C4-2B (cell line): ENCODE measurements at regions not wholly inside any gene's neighbourhood (a gene's known extent, or its start where the extent isn't known, plus 50 kb on each side); places are given as distances from the start of the nearest gene placed in this dataset.

Experiments
- H3K27ac ChIP-seq: fragments of 450-650 bp; 2 replicates; pipeline ENCODE4 v1.5.1; 2017
- ZFX ChIP-seq: fragments of 450-650 bp; IDR thresholded peaks from 2 replicates; pipeline ENCODE4 v1.6.1; 2017
- TF ChIP-seq, protein P1 (sequence below): fragments of 450-650 bp; conservative IDR thresholded peaks from 2 replicates; pipeline ENCODE4 v1.5.1; 2017; ENCODE audit warnings: mild to moderate bottlenecking

DNA sequence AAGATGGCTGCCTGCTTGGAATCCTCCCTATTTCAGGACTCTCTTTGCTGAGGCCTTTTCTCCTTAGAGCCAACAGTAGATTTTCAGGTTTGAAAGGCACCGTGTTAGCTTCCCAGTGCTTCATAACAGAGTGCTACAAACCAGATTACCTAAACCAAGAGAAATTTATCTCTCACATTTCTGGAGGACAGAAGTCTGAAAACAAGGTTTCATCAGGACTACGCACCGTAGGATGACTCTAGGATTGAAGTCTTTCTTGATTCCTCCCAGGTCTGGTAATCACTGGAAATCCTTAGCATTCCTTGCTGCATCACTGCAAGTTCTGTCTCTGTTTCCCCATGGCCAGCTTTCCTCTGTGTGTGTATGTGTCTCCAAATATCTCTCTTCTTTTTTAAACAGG lies 508.4 kb upstream of the GJE1 start:
- no peak for TF ChIP-seq ZFX
- TF ChIP-seq, protein P1, sequence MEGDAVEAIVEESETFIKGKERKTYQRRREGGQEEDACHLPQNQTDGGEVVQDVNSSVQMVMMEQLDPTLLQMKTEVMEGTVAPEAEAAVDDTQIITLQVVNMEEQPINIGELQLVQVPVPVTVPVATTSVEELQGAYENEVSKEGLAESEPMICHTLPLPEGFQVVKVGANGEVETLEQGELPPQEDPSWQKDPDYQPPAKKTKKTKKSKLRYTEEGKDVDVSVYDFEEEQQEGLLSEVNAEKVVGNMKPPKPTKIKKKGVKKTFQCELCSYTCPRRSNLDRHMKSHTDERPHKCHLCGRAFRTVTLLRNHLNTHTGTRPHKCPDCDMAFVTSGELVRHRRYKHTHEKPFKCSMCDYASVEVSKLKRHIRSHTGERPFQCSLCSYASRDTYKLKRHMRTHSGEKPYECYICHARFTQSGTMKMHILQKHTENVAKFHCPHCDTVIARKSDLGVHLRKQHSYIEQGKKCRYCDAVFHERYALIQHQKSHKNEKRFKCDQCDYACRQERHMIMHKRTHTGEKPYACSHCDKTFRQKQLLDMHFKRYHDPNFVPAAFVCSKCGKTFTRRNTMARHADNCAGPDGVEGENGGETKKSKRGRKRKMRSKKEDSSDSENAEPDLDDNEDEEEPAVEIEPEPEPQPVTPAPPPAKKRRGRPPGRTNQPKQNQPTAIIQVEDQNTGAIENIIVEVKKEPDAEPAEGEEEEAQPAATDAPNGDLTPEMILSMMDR: no peak
- H3K27ac ChIP-seq: no peak overlapping the region

DNA sequence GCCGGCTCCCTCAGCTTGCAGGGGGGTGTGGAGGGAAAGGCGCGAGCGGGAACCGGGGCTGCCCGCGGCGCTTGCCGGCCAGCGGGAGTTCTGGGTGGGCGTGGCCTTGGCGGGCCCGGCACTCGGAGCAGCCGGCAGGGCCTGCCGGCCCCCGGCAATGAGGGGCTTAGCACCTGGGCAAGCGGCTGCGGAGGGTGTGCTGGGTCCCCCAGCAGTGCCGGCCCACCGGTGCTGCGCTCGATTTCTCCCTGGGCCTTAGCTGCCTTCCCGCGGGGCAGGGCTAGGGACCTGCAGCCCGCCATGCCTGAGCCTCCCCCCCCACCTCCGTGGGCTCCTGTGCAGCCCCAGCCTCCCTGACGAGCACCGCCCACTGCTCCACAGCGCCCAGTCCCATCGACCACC lies 514.5 kb upstream of the GJE1 start:
- TF ChIP-seq, protein P1: no peak
- TF ChIP-seq ZFX: no peak
- H3K27ac ChIP-seq: no peak overlapping the region

DNA sequence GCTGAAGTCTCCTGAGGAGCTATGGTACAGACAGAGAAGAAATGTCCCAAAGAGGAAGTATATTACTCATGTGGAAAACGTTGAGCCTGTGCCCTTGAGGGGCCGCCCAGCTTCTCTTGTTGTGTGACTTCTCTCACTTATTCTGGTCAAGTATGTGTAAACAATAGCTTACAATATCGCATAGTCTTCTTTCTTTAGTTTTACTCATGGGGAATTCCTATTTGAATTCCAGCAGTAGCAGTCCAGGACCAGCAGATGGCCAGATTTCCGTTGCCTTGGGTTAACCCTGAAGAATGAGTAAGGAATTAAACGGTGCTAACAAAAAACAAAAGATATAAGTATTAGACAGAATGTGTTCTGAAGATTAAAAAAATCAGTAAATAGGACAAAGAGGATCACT lies 522.0 kb upstream of the GJE1 start:
- no peak for TF ChIP-seq ZFX
- TF ChIP-seq, protein P1: peak; percentile 42
- H3K27ac ChIP-seq: no peak overlapping the region

DNA sequence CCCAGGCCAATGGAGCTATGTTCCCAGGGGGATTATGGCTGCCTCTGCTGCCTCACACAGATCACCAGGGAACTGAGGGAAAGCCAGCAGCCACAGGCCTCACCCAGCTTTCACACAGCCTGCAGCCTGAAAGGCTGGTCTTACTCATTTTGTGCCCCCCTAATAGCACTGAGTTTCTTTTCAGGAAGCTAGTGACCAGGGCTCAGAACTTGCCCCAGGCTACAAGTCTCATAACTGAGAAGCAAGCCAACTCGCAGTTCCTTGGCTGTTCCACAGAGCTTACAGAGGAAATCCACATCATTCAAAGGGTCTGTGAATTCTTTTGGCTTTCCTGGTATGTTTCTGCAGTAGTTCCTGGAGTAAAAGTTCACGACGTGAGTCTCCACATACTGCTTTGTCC lies 524.8 kb upstream of the GJE1 start:
- TF ChIP-seq, protein P1: no peak
- no peak for TF ChIP-seq ZFX
- no peak overlapping the region for H3K27ac ChIP-seq

DNA sequence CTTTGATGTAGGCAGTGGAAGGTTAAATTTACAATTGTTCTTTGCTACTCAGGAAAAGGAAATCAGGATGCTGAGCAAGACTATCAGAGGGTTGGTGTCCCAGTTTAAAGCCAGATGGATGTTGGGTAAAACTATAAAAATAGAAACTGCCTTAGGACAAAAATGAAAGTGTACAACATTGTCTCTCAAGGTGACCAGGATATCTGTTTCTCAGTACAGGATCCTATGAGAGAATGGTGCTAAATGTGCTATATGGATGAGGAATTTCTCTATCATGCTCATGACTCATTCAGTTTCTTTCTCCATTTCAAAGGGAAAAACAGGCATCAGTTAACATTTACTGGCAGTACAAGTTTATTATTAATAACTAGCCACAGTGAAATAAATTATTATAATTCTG lies 534.2 kb upstream of the GJE1 start:
- TF ChIP-seq, protein P1: no peak
- TF ChIP-seq ZFX: no peak

DNA sequence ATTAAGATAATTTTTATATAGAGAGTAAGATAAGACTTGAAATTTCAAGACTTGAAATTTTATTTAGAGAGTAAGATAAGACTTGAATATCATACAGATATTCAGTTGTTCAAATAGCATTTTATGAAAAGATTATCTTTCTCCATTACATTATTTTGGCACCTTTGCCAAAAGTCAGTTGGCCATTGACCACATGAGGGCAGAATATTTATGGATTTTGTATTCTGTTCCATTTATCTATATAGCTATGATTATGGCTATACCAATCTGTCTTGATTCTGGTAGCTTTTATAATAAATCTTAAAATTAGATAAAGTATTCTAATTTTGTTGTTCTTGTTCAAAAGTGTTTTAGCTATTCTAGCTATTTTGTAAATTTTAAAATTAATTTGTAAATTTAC lies 537.9 kb upstream of the GJE1 start:
- no peak overlapping the region for H3K27ac ChIP-seq
- TF ChIP-seq, protein P1: peak; percentile 40
- TF ChIP-seq ZFX: no peak

More for the DNA sequence above, 534.2 kb upstream of the GJE1 start:
- no peak overlapping the region for H3K27ac ChIP-seq

DNA sequence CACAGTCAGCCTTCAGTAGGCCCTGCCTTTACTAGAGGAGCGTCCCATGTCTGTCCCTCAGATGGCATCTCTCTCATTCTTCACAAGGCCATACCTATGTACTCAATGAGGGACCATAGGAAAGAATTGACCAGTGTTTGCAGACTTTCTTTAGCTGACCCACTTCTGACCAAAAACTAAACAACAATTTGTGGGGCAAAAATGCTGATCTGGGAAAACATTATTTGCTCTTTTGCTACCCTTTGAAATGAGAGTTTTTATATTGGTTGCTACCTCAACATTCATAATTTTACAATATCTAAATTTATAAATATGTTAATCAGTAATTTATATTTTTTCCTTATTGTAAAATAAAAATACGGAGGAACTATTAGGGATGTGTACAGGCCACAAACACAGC lies 539.4 kb upstream of the GJE1 start:
- H3K27ac ChIP-seq: no peak overlapping the region
- TF ChIP-seq ZFX: no peak
- TF ChIP-seq, protein P1: no peak
